OCI-LY1 (cell line): ENCODE measurements at regions not wholly inside any gene's neighbourhood (a gene's known extent, or its start where the extent isn't known, plus 50 kb on each side); places are given as distances from the start of the nearest gene placed in this dataset.

Experiments
- H2AFZ ChIP-seq: fragments of 200-600 bp; sonication (generic), shearing (Covaris generic); 2 replicates; pipeline ENCODE4 v1.6.0; 2014; ENCODE audit warnings: antibody characterized with exemption, mild to moderate bottlenecking, low read length
- H3F3A ChIP-seq: fragments of 200-600 bp; sonication (generic), shearing (Covaris generic); 2 replicates; pipeline ENCODE4 v1.6.0; 2014; ENCODE audit warnings: mild to moderate bottlenecking, antibody characterized with exemption, low read length, moderate library complexity; ENCODE audit not compliant: insufficient read depth
- H3K27ac ChIP-seq: fragments of 200-600 bp; sonication (generic); 2 replicates; pipeline ENCODE4 v1.5.1; 2014; ENCODE audit warnings: low read length, mixed run types, mild to moderate bottlenecking, low read depth; ENCODE audit not compliant: poor library complexity, severe bottlenecking
- H3K27me3 ChIP-seq: fragments of 200-600 bp; sonication (generic); 2 replicates; pipeline ENCODE4 v1.6.0; 2014; ENCODE audit warnings: antibody characterized with exemption, mild to moderate bottlenecking, low read length, moderate library complexity; ENCODE audit not compliant: insufficient read depth
- H3K36me3 ChIP-seq: fragments of 200-600 bp; sonication (generic); 2 replicates; pipeline ENCODE4 v1.6.1; 2014; ENCODE audit warnings: mild to moderate bottlenecking, antibody characterized with exemption, low read length, moderate library complexity, mixed read lengths; ENCODE audit not compliant: insufficient read depth
- H3K4me1 ChIP-seq: fragments of 200-600 bp; sonication (generic); 2 replicates; pipeline ENCODE4 v1.5.1; 2014; ENCODE audit warnings: mild to moderate bottlenecking, low read length, moderate library complexity; ENCODE audit not compliant: insufficient read depth, severe bottlenecking
- H3K4me2 ChIP-seq: fragments of 200-600 bp; sonication (generic), shearing (Covaris generic); 2 replicates; pipeline ENCODE4 v1.6.1; 2014; ENCODE audit warnings: low read length
- H3K4me3 ChIP-seq: fragments of 200-600 bp; sonication (generic); 2 replicates; pipeline ENCODE4 v1.5.1; 2014; ENCODE audit warnings: low read length, low read depth, mild to moderate bottlenecking, mixed read lengths; ENCODE audit not compliant: poor library complexity, severe bottlenecking
- H3K79me2 ChIP-seq: fragments of 200-600 bp; shearing (Covaris generic); 2 replicates; pipeline ENCODE4 v1.6.1; 2016; ENCODE audit warnings: mixed run types, low read length, mixed read lengths; ENCODE audit not compliant: insufficient read depth
- H3K9ac ChIP-seq: fragments of 200-600 bp; sonication (generic), shearing (Covaris generic); 2 replicates; pipeline ENCODE4 v1.6.1; 2014; ENCODE audit warnings: mild to moderate bottlenecking, low read length, mixed read lengths
- H3K9me2 ChIP-seq: fragments of 200-600 bp; sonication (generic), shearing (Covaris generic); 2 replicates; pipeline ENCODE4 v1.6.1; 2014; ENCODE audit warnings: low read depth, mild to moderate bottlenecking, low read length, mixed read lengths
- H3K9me3 ChIP-seq: fragments of 200-600 bp; shearing (Covaris generic); 2 replicates; pipeline ENCODE4 v1.6.1; 2014; ENCODE audit warnings: low read length, mixed read lengths
- H4K20me1 ChIP-seq: fragments of 200-600 bp; sonication (generic), shearing (Covaris generic); 2 replicates; pipeline ENCODE4 v1.6.0; 2016; ENCODE audit warnings: mild to moderate bottlenecking, low read length; ENCODE audit not compliant: insufficient read depth
- CTCF ChIP-seq: fragments of 200-600 bp; sonication (generic), shearing (Covaris generic); IDR thresholded peaks from 2 replicates; pipeline ENCODE4 v1.5.1; 2017; ENCODE audit warnings: mild to moderate bottlenecking, antibody characterized with exemption, low read length, moderate library complexity, mixed read lengths
- EZH2 ChIP-seq: fragments of 200-600 bp; sonication (generic), shearing (Covaris generic); IDR thresholded peaks from 2 replicates; pipeline ENCODE4 v1.8.0; 2017; ENCODE audit warnings: borderline replicate concordance, mixed run types, mild to moderate bottlenecking, antibody characterized with exemption, low read length, moderate library complexity, mixed read lengths

DNA sequence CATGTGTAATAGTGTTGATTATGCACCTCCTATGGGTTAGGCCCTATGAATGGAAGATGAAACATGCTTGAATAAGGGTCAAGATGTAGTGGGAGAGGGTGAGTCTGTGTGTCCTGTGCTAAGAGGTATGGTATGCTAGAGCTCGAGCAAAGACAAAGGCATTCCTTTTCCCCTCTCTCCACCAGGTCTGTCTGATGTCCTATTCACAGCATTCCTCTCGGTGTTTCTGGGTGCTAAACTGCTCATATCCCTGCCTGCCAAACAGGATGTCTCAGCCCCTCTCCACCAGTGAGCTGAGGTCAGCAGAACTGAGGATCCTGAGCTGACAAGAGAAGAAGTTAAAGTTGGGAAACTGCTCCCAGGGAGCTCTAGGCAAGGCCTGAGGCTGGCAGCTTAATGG is 344.9 kb downstream of the TSN start:
- Histone ChIP-seq H3K4me2 (no peak overlapping the region), H3K9ac (no peak overlapping the region), H3K27ac (no peak overlapping the region), H3K9me3 (no peaks in the 10 kb centered on the region), H3K79me2 (no peaks in the 10 kb centered on the region), H3K9me2 (no peaks in the 10 kb centered on the region), H4K20me1 (no peaks in the 10 kb centered on the region), H2AFZ (no peak overlapping the region), H3K27me3 (no peaks in the 10 kb centered on the region), H3K4me1 (no peaks in the 10 kb centered on the region), H3K4me3 (no peak overlapping the region), H3K36me3 (no peaks in the 10 kb centered on the region), H3F3A (no peaks in the 10 kb centered on the region)
- TF ChIP-seq CTCF (no peak), EZH2 (no peak)

DNA sequence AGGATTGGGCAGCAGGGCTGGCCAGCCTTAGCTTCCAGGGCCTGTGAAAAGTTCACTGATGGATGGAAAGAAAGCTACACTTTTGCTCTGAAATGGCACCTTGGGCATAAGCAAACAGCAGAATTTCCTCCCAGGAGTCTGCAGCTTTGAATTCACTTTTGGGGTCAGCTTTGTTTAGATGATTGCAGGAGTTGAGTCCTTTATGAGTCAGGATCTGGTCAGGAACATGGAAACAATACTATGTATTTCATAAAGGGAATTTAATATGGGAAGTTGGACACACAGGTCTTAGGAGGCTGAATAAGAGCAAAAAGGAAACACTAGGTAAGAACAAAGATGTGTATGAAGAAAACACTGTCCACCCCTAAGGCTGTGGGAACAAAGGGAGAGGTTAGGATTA is 345.3 kb downstream of the TSN start:
- no peaks in the 10 kb centered on the region for H3K36me3 ChIP-seq
- H3K9ac ChIP-seq, result no peak overlapping the region
- H3K9me3 ChIP-seq, result no peaks in the 10 kb centered on the region
- H2AFZ ChIP-seq, result no peak overlapping the region
- H4K20me1 ChIP-seq, result no peaks in the 10 kb centered on the region
- TF ChIP-seq EZH2, result no peak
- TF ChIP-seq CTCF, result no peak
- no peaks in the 10 kb centered on the region for H3K27me3 ChIP-seq
- H3K4me2 ChIP-seq, result no peak overlapping the region
- H3K9me2 ChIP-seq, result no peaks in the 10 kb centered on the region
- no peaks in the 10 kb centered on the region for H3K4me1 ChIP-seq
- no peaks in the 10 kb centered on the region for H3F3A ChIP-seq
- H3K27ac ChIP-seq, result no peak overlapping the region
- no peaks in the 10 kb centered on the region for H3K79me2 ChIP-seq
- no peak overlapping the region for H3K4me3 ChIP-seq

GRCh38 chr2:122101319-122101718 is 345.9 kb downstream of the TSN start:
- Histone ChIP-seq H3K27ac (no peak overlapping the region), H3K9me3 (no peaks in the 10 kb centered on the region), H3K4me1 (no peaks in the 10 kb centered on the region)

More at GRCh38 chr2:122101319-122101718, 345.9 kb downstream of the TSN start:
- peak; percentile 41; the same call in 1 of the 2 replicates for TF ChIP-seq CTCF
- TF ChIP-seq EZH2, result no peak
- Histone ChIP-seq H3K79me2 (no peaks in the 10 kb centered on the region), H3K4me3 (no peak overlapping the region), H3K9ac (no peak overlapping the region), H3K27me3 (no peaks in the 10 kb centered on the region), H3K4me2 (no peak overlapping the region), H4K20me1 (no peaks in the 10 kb centered on the region), H3K9me2 (no peaks in the 10 kb centered on the region), H3F3A (no peaks in the 10 kb centered on the region), H2AFZ (no peak overlapping the region), H3K36me3 (no peaks in the 10 kb centered on the region)
